ENCODE measurements at regions not wholly inside any gene's neighbourhood (a gene's known extent, or its start where the extent isn't known, plus 50 kb on each side); places are given as distances from the start of the nearest gene placed in this dataset.
A peak's percentile ranks its signal among the peaks of the same experiment; 100 is the strongest.

GRCh38 chr15:62757535-62757934 lies 285.0 kb upstream of the TPM1 start:
- Histone ChIP-seq H3K4me2 (peak overlapping the region; percentile 63; the same call in 1 of the 2 replicates), H3K36me3 (ENCODE audit: low read depth) (no peaks in the 10 kb centered on the region), H3K4me3 (no peak overlapping the region), H3K9me3 (ENCODE audit: insufficient read depth, low read depth) (no peaks in the 10 kb centered on the region), H3F3A (ENCODE audit: insufficient read depth, low read depth) (peaks cover 45% of the 10 kb centered on the region), H3K4me1 (replicated peaks; ENCODE audit: insufficient read depth) (peaks cover 49% of the 10 kb centered on the region), H2AFZ (no peak overlapping the region), H3K27me3 (ENCODE audit: insufficient read depth, low read depth) (no peaks in the 10 kb centered on the region), H4K20me1 (ENCODE audit: insufficient read depth) (no peaks in the 10 kb centered on the region), H3K79me2 (ENCODE audit: low read depth) (no peaks in the 10 kb centered on the region), H3K27ac (peak overlapping the region; percentile 66), H3K9me2 (ENCODE audit: insufficient read depth) (no peaks in the 10 kb centered on the region)
- DNase-seq: no peak
- TF ChIP-seq CTCF (conservative IDR thresholded peaks at IDR 0.05): no peak
- TF ChIP-seq EZH2 (IDR thresholded peaks at IDR 0.05; ENCODE audit: low read depth): no peak
- POLR2A ChIA-PET (ENCODE audit: unreplicated experiment): interaction anchor here (0.7 kb wide), 1 partner anchor 287 kb away, joined by 3 read pairs; no protein-coding TSS in a partner anchor
- BruUV-seq (replicated peaks): no TSS peak
- intact Hi-C loops (cut with micrococcal nuclease; ENCODE audit: unreplicated experiment): loop anchor here (5.0 kb wide), 1 partner anchor 365 kb away; the partner anchor contains the start of gene TLN2
- CTCF ChIA-PET: no interaction called here

- H4K20me1 ChIP-seq (ENCODE audit: insufficient read depth): no peaks in the 10 kb centered on the region
- H3K9me2 ChIP-seq (ENCODE audit: insufficient read depth): no peaks in the 10 kb centered on the region
- peak overlapping the region; percentile 63 for H3K4me2 ChIP-seq
- CTCF ChIA-PET: interaction anchor here (0.6 to 0.7 kb wide), 2 partner anchors 289 to 504 kb away, joined by 3 to 5 read pairs; no protein-coding TSS in a partner anchor
- H3K79me2 ChIP-seq (ENCODE audit: low read depth): no peaks in the 10 kb centered on the region
- DNase-seq: peak; percentile 34 to 78
- peak overlapping the region; percentile 66 for H3K27ac ChIP-seq
- H3F3A ChIP-seq (ENCODE audit: insufficient read depth, low read depth): peaks cover 38% of the 10 kb centered on the region
- no peaks in the 10 kb centered on the region for H3K36me3 ChIP-seq (ENCODE audit: low read depth)
- TF ChIP-seq CTCF (conservative IDR thresholded peaks at IDR 0.05): no peak
- TF ChIP-seq EZH2 (IDR thresholded peaks at IDR 0.05; ENCODE audit: low read depth): no peak
- H3K9me3 ChIP-seq (ENCODE audit: insufficient read depth, low read depth): no peaks in the 10 kb centered on the region
- peak overlapping the region; percentile 20; the same call in 1 of the 2 replicates for H3K4me3 ChIP-seq
- H3K4me1 ChIP-seq (replicated peaks; ENCODE audit: insufficient read depth): peaks cover 41% of the 10 kb centered on the region
- intact Hi-C loops (cut with micrococcal nuclease; ENCODE audit: unreplicated experiment): loop anchor here (5.0 kb wide), 1 partner anchor 366 kb away; the partner anchor contains the start of gene TLN2
- BruUV-seq (replicated peaks): no TSS peak
- H2AFZ ChIP-seq: no peak overlapping the region
- H3K27me3 ChIP-seq (ENCODE audit: insufficient read depth, low read depth): no peaks in the 10 kb centered on the region
- POLR2A ChIA-PET (ENCODE audit: unreplicated experiment): interaction anchor here (0.6 to 0.7 kb wide), 2 partner anchors 286 to 366 kb away, joined by 3 to 4 read pairs; no protein-coding TSS in a partner anchor
Observed at GRCh38 chr15:62758126-62758951, 284.2 kb upstream of the TPM1 start.

- Histone ChIP-seq H2AFZ (no peak overlapping the region), H4K20me1 (ENCODE audit: insufficient read depth) (no peaks in the 10 kb centered on the region), H3K36me3 (ENCODE audit: low read depth) (no peaks in the 10 kb centered on the region), H3K27me3 (ENCODE audit: insufficient read depth, low read depth) (no peaks in the 10 kb centered on the region), H3K27ac (peak overlapping the region; percentile 66), H3K4me3 (no peak overlapping the region), H3K4me2 (peak overlapping the region; percentile 63; the same call in 1 of the 2 replicates), H3F3A (ENCODE audit: insufficient read depth, low read depth) (peaks cover 32% of the 10 kb centered on the region; the same call in 1 of the 2 replicates), H3K79me2 (ENCODE audit: low read depth) (no peaks in the 10 kb centered on the region), H3K9me3 (ENCODE audit: insufficient read depth, low read depth) (no peaks in the 10 kb centered on the region), H3K4me1 (replicated peaks; ENCODE audit: insufficient read depth) (peaks cover 35% of the 10 kb centered on the region), H3K9me2 (ENCODE audit: insufficient read depth) (no peaks in the 10 kb centered on the region)
- no TSS peak for BruUV-seq (replicated peaks)
- no peak for TF ChIP-seq CTCF (conservative IDR thresholded peaks at IDR 0.05)
- TF ChIP-seq EZH2 (IDR thresholded peaks at IDR 0.05; ENCODE audit: low read depth): no peak
- no peak for DNase-seq
- intact Hi-C loops (cut with micrococcal nuclease; ENCODE audit: unreplicated experiment): loop anchor here (5.0 kb wide), 1 partner anchor 367 kb away; the partner anchor contains the start of gene TLN2
- POLR2A ChIA-PET (ENCODE audit: unreplicated experiment): interaction anchor here (0.6 kb wide), 1 partner anchor 367 kb away, joined by 4 read pairs; no protein-coding TSS in a partner anchor
- CTCF ChIA-PET: interaction anchor here (0.7 kb wide), 1 partner anchor 289 kb away, joined by 3 read pairs; no protein-coding TSS in a partner anchor
Observed at GRCh38 chr15:62758952-62759349, 283.6 kb upstream of the TPM1 start.
